DMS153 treated with DMSO at 0.1 percent for 48 hours (cell line): ENCODE measurements at regions not wholly inside any gene's neighbourhood (a gene's known extent, or its start where the extent isn't known, plus 50 kb on each side); places are given as distances from the start of the nearest gene placed in this dataset.
"Not testable (repeated sequence)": the region's sequence is repeated elsewhere in the genome, so short reads cannot be mapped to it uniquely, and the experiment has no call there.

ENCODE experiments used
- DNase-seq: peaks from one replicate; lab custom pipeline; 2025; ENCODE audit not compliant: unreplicated experiment; lab: John Stamatoyannopoulos, UW

DNA sequence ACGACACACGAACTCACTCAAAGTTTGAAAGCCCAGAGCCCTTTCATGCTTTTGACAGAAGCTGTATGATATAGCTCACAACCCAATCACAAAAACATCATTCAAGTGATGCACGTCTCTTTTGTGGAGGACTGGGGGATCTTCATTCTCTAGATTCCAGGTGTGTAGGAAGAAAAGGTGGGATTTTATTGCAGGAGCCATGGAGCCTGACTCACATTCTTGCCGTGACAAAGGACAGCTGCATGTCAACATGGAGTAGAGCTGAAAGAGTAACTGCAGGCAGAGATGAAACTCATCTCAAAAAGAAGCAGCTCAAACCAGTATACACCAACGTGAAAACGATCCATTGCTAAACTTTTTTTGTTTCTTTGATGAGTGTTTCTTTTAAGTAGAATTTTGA, 50.9 kb upstream of the PDE1A start:
- DNase-seq = no peak

DNA sequence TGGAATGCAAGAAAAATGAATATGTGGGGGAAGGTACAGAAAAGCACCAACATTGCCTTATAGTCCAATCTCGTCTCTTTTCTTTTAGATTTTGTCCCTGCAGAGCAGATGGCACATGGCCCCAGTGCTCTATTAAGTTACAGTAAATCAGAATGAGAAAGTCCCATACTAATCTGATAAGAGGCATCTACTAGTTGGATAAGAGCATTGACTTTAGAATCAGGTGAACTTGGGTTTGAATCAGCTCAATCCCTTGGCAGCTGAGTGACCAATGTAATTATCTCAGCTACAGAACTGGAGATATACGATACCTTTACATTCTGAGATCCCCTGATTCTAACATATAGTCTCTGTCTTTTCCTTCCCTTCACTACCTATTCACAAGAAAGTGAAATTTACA, 54.8 kb upstream of the PDE1A start:
- DNase-seq = no peak

DNA sequence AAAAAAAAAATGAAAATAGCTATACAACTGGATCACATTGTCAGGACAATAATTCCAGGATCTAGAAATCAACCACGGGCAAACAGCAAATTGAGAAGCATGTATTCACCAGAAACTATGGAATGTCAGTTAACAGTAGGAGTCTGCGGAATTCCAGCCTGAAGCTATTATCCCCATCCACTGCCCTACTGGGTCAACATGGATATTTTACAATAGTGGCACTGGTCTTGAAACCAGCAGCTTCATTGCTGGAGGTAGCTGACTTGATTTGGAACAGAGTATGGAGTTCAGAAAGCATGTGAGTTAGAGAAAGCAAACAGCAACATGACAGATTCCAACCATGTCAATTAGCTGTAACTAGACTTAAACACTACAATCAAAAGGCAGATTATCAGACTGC, 55.7 kb upstream of the PDE1A start:
- DNase-seq = no peak

DNA sequence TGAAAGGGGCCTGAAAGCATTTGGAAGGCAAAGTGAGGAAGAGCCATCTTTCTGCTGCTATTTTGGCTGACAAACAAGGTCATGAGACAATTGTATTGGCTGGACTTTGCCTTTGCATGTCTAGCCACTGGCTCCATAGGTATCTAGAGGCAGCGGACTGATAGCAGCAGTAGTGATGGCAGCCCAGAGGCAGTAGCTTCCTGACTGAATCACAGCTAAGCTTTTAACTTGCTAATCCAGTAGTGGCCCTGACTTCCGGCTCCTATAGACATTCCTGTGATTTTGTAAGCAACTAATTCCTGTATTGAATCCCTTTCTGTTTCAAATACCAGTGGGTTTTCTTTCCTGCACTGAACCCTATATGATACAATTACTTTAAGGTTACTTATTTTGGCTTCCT, 69.8 kb upstream of the PDE1A start:
- DNase-seq = no peak

DNA sequence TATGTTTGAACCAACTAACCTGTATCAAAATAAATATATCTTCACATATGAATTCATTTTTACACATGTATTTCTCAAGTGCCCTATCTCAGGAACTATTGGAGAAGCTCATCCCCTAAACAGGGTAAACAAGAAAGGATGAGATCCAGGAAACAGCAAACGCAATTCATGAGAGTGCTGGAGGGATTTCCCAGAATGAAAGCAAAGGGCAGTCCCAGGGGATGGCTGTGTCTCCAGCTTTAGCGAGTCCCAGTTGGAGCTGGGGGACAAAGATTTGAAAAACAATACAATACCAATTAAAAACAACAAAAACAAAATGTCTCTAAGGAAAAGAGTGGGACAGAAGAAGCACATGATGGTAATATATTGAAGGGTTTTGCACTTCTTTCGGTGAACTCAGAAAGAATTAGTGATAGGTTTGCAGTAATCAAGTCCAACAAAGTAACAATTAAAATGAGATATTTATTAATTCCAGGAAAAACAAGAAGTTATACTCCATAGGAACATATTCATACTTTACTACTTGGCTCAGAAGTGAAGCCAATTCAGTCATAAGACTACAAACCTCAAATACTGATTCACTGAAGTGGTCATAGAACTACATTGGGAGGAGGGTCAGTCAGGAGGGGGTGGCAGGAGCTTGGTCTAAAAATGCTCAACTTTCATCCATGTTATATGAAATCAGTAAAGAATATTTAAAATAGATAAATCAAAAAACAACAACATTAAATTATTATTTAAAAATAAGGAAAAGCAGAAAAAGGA, 73.1 kb upstream of the PDE1A start:
- DNase-seq = no peak

DNA sequence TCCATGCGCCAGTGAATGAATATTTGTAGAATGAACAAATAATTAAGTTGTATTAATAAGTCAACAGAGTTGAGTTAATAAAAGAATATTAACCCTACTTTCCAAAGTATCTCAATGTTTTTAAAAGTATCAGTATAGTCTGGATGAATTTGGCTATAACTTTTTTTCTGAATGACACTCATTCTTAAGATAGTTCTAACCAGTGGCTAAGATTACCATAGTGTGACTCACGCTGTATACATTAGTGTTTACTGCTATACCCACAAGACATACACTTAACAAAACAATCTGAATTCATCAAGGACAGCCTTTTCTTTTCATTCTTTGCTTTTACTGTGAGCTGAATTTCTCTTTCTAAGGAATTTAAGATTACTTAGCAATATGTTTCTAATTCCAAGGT, 77.0 kb upstream of the PDE1A start:
- DNase-seq = no peak

DNA sequence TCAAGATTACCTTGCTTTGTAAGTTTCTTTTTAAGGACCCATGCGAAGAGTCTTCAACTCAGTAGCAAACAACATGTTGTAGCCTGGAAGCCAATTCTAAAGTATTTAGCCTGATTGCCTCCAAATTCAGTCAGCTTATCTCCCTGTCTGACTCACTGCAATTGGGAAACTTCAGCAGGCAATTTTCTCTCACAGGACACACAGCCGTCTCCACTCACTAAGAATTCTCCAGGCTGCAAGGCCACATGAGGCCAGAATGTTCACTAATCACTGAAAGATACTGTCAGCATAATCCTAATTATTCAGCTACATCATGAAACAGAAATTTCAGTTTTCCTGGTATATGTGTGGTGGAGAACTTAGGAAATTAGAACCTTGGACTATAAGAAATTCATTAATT, 78.1 kb upstream of the PDE1A start:
- no peak for DNase-seq

DNA sequence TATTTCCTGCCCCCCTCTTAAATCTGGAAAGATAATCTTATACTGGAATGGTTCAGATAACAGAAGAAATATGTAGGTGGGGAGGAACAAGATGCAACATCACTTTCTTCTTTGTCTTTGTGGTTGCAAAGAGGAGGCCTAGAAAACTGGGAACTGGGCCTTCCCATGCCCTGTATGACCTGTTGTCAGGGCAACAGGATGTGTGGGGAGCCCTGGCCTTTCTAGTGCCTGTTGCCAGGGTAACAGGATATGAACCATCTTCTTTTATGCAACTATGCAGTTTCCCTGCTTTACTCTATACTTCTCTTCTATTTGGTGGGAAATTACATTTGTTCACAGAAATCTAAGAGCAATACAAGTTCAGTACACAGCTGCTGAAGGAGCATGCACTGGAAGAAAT, 79.8 kb upstream of the PDE1A start:
- DNase-seq = no peak

DNA sequence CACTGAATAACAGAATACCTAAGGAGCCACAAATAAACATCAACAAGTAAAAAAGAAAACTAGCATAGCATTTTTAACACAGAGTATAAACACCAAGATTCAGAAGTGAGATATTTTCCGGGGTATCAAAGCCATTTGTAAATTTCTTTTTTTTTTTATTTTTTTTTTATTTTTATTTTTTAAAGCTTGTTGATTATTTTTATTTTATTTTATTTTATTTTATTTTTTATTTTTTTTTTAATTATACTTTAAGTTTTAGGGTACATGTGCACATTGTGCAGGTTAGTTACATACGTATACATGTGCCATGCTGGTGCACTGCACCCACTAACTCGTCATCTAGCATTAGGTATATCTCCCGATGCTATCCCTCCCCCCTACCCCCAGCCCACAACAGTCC, 81.7 kb upstream of the PDE1A start:
- DNase-seq = not testable (repeated sequence)

DNA sequence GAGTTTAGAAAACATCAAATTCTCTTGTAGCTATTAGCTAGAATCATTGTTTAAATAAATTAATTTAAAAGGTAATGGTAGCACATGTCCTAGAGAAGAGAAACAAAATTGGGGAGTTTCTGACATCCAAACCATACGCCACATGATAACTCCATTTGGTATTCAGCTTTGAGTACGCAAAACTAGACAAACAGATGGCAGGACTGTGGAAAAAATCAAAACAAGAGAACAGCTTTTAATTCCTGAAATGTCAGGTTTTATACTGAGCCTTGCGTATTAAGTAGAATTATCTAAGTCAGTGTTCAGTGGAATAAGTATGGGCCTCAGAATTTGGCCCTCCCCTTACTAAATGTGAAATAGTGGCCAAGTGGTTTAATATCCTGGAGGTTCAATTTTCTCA, 82.4 kb upstream of the PDE1A start:
- DNase-seq = no peak

DNA sequence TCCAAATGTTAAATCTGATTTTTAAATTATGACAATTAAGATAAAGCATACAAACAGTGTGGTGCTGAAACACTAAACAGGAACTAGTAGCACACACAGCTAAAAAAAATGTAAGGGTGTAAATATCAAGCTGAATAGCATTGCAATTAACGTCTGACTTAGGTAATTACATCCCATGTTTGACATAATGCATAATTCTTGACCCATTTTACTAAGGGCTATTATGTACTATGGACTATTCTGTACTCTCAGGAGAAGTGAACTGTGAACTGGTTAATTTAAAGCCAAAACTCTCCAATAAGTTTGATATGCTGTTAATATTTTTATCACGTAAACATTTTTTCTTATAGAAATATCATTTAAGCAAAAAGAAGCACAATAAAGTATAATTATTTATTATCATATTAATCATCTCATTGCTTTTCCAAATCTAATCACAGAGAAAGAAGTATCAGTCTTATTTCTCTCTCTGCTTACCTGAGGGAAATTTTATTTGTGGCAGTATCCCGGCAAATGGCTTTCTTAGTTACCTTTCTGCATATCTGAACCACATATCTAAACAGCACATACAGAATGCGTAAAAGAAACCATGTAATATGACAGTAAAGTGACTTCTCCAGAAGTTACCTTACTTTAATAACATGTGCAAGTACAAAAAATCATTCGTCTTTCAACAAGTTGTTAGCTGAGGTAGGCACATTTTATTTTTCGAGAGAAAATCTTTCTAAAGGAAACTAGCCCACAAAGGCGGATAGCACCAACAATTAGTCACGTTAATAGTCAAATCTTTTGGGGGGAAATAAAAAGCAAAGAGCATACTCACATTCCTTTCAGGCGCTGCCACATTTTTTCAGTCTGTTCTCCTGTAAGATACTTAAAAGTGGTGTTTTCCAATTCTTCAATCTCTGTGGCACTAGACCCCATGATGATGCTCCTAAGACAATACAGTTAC, 94.9 kb upstream of the PDE1A start:
- DNase-seq = no peak

DNA sequence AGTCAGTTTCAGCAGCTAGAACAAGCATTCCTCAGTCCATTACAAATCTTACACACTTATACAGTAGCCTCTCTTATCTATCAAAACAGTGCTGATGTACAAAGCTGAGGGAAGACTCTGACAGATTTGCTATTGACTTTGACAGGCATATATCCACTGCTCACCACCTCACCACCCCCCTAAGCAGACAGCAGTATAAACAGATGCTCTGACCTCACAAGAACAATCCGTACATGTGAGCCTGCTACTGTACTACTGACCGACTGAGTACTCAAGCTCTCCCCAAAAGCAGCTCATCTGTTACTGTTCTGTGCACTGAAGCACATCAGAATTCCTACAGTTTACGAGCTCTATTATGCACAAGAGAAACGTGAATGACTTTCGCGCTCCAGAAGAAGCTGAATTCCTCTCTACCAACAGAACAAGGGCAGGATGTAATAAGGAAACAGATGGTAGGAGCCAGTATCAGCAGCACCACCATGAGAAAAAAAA, 95.6 kb upstream of the PDE1A start:
- DNase-seq = peak; percentile 77

DNA sequence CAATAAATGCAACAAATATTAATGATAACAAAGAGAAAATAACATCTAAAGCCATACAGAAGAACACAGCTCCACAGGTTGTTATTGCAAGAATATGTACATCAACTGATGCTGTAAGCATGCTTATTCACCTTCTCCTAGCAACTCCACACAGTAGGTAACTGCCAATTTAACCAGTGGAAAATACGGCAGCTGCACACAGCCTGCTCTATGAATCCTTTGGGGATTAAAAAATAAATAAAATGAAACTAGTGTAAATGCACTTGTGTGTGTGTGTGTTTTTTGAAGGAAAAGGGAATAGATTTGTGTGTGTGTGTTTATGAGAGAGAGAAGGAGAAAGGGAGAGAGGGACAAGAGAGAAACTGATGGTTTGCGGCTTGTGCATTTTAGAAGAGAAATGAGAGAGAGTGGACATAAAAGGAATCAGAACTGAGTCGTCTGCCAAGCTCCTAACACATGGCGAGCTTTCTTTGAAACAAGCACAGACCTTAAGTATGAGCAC, 96.2 kb upstream of the PDE1A start:
- DNase-seq = peak; percentile 78

DNA sequence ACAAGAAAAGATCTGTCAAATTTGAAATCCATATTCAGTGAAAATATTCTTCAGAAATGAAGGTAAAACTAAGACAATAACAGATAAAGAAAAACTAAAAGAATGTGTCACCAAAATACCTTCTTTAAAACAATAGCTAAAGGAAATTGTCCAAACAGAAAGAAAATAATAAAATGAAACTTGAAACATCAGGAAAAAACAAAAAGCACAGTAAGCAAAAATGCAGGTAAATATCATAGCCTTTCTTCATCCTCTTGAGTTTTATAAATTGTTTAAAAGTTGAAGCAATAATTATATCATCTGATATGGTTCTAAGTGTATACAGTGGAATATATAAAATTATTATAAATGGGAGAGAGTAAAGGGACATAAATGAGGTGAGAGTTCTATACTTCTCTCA, 103.8 kb upstream of the PDE1A start:
- no peak for DNase-seq

DNA sequence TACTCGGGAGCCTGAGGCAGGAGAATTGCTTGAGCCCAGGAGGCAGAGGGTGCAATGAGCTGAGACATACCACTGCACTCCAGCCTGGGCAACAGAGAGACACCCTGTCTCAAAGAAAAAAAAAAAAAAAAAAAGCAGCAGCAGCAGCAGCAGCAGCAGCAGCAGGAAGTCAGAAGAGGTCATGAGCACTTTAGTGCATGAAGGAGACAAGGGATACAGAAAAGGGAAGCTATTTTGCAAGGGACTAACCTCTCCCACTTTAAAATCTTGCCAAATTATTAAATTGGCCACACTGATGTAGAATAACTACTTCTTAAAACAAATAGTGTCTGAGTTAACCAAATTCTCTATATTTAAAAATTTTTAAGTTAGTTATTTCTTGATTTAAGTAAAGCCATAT, 113.4 kb upstream of the PDE1A start:
- no peak for DNase-seq

DNA sequence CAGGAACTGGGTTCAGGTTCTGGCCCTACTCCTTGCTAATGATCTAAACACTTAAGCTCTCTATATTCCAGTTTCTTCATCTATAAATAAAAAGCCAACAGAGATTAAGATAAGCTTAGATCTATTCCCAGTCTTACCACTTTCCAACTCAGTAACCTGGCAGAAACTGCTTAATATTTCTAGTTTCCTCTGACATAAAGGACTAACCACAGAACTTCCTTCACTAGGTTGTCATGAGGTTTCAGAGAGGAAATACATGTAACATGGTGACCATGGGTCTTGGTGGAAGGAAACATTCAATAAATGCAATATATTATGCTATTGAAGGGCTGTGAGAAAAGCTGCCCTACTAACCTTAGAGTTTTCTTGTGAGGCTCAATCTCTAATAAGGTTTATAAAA, 114.4 kb upstream of the PDE1A start:
- DNase-seq = no peak

DNA sequence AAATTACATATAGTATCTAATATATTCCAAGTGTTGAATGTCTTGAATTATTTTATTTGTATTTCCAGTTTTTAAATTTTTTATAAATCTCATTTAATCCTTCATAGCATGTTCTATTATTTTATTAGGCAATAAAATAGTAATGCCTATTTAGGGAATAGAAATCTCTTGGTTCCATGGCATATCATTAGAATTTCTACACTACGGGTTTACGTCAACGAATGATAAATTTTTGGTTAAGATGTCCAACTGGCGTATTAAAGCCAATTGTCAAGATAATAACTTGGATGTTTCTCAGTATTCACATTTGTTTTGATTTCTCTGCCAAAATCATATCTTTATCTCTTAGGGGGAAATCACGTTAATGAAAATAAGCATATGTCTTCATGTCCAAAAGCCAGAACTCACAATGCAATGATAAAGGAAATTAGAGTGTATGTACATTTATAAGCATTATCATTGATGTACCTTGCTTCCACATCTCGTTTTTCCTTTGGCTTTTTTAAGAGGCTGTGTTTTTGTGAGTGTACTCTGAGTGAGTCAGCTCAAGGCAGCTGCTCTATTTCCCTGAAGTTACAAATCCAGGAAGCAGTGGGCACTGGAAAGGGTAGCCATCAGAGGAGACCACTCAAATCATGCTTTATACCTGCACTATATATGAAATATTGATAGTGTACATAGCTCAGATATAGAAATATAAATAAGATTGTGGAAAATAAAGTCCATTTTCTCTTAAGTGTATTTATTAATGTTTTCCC, 115.8 kb upstream of the PDE1A start:
- DNase-seq = no peak

DNA sequence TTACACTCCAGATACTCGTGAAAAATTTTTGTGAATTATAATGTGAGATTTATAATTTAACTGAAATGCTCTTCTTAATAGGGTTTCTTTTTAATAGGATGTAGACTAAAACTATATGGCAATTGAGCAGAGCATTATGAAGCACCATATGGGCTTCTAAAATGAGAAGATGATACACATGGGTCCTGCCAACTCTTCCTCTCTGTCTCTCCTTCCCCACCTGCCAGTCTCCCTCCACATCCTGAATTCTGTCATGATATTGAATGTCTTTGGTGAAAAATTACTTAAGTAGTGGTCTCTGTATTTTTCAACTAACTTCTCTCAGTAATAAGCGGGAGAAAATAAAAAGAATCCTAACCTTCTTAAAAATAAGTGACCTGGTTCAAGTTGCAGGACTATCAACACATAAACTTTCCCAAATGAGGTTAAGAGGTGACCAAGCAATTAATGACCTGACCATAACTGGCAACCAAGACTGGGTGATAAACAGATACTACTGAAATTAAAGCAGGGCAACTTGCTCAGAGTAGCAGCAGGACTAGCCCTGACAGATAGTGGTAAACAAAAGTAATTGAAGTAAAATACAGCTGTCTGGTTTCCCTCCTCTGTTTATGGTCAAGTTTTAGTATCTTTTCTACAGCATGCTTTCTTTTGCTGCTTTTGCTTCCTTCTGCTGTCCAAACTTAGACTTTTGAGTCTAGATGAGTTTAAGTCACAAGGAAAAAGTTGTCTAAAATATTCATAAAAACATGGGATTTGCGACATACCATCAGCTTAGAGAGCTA, 117.1 kb upstream of the PDE1A start:
- DNase-seq = no peak

DNA sequence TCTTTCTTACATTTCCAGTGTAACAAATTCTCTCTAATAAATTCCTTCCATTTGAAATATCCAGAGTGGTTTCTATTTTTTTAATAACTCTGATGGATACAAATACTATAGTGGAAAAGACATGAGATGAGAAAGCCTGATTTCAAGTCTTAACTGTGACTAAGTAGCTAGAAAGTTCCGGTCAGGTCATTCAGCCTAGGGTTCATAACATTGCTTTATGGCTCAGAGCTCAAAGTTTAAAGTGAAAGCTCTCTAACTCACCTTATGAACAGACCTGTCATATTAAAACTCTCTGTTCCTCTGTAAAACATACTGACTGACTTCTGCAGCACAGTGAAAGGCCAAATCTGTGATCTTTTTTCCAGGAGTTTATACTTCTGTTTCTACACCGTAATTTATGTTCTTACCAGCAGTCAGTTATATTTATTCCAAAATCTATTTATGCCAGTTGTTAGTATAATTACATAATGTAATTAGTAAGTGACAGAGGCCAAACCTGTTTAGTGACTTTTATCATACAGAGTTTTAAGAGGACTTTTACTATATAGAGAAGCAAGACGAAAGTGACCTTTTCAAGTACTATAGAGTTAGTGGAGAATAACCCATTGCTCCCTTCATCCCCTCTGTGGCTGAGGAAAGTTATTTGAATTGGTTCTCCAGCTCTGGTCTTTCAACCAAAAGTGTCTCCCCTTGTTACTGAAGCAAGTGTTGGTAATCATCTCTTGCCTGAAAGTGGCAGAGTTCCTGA, 118.8 kb upstream of the PDE1A start:
- DNase-seq = no peak
